C4-2B (cell line): ENCODE measurements at regions not wholly inside any gene's neighbourhood (a gene's known extent, or its start where the extent isn't known, plus 50 kb on each side); places are given as distances from the start of the nearest gene placed in this dataset.

Source experiments
- CTCF ChIP-seq: fragments of 450-650 bp; conservative IDR thresholded peaks from 2 replicates; pipeline ENCODE4 v1.5.1; 2017; ENCODE audit warnings: mild to moderate bottlenecking
- ZFX ChIP-seq: fragments of 450-650 bp; IDR thresholded peaks from 2 replicates; pipeline ENCODE4 v1.6.1; 2017

DNA sequence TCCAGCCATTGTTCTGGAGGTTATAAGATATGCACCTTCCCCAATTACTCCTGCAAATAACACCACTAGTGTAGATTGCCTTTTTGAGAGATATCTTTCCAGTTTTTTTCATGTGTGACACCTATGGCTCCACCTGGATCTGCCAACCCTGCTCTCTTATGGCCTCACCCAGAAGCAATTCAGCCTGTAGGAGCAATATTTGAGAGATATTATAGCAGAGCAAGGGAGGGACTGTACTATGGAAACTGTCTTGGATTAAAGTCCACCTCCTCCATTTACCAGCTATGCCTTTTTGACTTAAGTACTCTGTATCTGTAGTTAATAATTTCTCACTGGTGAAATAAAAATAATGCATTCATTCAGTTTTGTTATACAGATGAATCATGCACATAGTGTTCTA is 803.5 kb downstream of the NLGN4X start:
- TF ChIP-seq CTCF (no peak), ZFX (no peak)
